CMK (cell line): ENCODE measurements at regions not wholly inside any gene's neighbourhood (a gene's known extent, or its start where the extent isn't known, plus 50 kb on each side); places are given as distances from the start of the nearest gene placed in this dataset.
"Not testable (repeated sequence)": the region's sequence is repeated elsewhere in the genome, so short reads cannot be mapped to it uniquely, and the experiment has no call there.

Experiments used
- DNase-seq: peaks from one replicate; pipeline ENCODE4 v3.0.0-alpha.2; 2010; ENCODE audit warnings: low read depth

DNA sequence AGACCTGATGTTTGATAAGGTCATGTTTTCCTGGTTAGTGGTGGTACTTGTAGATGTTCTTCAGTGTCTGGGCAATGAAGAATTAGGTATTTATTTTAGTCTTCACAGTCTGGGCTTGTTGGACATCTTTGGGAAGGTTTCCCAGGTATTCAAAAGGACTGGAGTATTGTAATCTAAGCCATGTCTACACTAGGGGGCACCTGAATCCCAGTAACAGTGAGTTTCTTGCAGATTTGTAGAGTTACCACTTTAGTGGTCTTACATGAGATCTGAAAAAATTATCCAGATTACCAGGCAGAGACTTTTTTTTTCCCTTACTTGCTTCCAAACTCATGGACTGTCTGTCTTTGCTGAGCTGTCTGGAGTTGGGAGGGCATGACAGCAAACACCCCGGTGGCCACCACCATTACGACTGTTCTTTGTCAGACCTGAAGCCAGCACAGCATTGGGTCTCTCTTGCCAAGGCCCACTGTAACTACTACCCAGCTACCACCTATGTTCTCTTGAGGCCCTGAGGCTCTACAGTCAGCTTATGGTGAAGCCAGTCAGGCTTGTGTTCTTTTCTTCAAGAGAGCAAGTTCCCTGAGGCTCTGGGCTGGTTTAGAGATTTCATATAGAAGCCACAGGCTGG lies 820.7 kb upstream of the FBXO33 start:
- no peak for DNase-seq

- no peak for DNase-seq
Observed at GRCh38 chr14:40248671-40249070, 816.4 kb upstream of the FBXO33 start.

- no peak for DNase-seq
Observed at GRCh38 chr14:40240245-40240859, 808.1 kb upstream of the FBXO33 start.

GRCh38 chr14:40232302-40232701 lies 800.1 kb upstream of the FBXO33 start:
- no peak for DNase-seq

- DNase-seq: no peak
Observed at GRCh38 chr14:40229676-40230075, 797.4 kb upstream of the FBXO33 start.

- DNase-seq: no peak
Observed at GRCh38 chr14:40222996-40223395, 790.8 kb upstream of the FBXO33 start.

- DNase-seq: no peak
Observed at GRCh38 chr14:40221428-40221827, 789.2 kb upstream of the FBXO33 start.

GRCh38 chr14:40219032-40219431 lies 786.8 kb upstream of the FBXO33 start:
- DNase-seq: no peak

DNA sequence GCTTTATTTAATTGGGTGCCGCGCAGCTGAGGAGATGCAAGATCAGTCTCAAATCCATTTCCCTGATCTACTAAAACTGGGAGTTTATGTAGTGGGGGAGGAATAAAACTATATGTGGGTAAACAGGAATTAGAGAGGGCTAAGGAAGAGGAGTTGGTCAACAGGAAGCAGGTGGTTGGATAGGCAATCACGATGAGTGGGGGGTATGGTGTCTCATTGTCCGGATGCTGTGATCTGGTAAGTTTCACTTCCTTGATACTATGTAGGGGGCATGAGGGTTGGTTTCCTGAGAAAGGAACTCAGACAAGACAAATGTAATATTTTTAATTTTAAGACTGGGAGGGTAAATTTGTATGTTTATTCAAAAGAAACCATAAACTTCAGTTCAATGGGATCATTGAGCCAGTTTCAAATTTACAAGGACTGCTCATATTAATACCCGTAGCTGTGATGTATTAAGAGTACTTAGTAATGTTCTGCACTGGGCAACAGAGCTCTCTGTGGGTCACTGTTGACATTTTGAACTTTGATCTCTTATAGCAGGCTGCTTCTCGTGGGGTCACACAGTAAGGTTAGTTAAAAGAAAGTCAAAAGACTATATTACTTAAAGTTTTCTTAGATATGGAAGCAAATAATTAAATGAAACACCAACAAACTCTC lies 786.2 kb upstream of the FBXO33 start:
- DNase-seq: no peak

- no peak for DNase-seq
Observed at GRCh38 chr14:40216976-40217375, 784.7 kb upstream of the FBXO33 start.

DNA sequence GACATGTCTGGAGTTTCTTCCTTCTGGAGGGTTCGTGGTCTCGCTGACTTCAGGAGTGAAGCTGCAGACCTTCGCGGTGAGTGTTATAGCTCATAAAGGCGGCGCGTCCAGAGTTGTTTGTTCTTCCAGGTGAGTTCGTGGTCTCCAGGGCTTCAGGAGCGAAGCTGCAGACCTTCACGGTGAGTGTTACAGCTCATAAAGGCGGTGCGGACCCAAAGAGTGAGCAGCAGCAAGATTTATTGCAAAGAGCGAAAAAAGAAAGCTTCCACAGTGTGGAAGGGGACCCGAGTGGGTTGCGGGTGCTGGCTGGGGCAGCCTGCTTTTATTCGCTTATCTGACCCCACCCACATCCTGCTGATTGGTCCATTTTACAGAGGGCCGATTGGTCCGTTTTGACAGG lies 784.2 kb upstream of the FBXO33 start:
- not testable (repeated sequence) for DNase-seq

DNA sequence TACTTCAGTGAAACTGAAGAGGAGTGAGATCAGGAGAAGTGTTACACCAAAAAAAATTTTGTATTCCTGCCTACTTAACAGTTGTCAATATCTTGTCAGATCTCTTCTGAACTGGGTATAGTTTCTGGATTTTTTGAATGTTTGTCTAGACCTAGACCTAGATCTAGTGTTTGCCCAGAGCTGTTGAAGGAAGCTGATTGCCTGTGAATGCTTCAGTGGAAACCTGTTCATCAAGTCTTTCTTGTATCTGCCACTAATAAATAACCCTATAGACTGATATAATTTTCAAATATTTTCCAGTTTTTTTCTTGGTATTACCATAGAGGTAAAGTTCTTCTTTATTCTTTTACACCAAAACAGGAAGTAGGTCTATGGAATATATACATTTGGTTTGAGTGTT lies 781.5 kb upstream of the FBXO33 start:
- no peak for DNase-seq

DNA sequence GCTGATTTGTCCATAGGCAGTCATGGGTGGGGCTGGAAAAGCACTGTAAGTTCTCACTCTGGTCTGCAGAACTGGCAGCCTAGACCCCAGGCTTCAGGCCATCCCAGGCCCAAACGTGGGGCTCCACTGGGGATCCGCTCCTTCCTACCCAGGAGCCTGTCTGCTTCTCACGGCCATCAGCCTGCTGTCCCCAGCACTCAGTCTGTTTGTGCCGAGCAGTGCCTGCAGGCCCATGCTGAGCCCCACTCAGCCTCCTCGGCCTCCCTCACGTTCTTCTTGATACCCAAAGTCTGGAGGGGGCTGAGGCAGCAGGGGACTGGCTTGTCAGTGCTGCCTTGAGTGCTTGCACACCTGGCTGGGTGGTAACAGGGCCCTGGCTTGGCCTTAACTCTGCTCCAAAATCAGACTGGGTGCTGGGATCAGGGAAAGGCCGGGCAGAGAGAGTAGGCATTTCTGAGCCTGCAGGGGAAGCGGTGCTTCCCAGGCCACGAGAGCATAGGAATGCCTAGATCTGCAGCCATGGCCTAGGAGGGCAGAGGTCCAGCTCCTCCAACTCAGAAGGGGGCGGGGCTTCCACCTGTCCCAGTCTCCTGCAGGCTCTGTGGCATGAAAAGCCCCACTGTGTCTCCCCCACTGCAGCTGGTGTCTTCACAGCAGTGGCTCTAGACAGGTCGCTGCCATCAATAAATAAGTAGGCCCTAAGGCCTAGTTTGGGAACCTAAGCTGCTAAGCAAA lies 772.4 kb upstream of the FBXO33 start:
- DNase-seq: no peak

DNA sequence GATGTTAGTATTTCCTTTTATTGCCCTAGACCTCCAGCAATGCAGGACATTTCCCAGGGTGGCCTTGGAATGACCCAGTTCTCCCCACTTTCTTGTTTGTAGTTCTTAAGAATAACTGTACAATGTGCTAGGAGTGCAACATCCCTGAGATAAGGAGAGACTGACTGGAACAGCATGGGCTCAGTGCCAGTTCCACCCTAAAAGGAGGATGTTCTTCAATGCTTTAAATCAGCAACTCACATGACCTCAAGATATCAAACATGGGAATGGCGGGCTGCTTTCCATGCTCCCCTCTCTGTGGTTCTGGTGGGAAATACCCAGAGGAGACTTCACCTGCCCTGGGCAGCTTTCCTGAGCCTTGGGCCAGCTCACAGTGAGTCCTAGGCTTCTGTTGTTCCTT lies 766.9 kb upstream of the FBXO33 start:
- no peak for DNase-seq

GRCh38 chr14:40197344-40197743 lies 765.1 kb upstream of the FBXO33 start:
- no peak for DNase-seq

DNA sequence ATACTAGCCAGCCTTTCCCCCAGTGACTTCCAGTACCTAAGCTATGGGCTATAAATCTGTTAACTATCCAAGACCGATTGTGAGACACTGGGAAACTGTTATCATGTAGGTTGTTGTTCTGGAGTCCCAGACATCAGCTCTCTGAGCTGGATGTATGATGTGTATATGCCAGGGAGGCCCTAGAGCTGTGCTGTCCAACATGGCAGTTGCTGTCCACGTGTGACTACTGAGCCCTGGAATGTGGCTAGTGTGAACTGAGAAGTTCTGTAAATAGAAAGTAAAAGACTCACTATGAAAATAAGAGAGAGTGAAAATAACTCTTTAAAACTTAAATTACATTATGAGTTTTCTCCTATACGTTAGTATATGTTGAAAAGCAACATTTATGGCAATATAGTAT lies 755.8 kb upstream of the FBXO33 start:
- no peak for DNase-seq

DNA sequence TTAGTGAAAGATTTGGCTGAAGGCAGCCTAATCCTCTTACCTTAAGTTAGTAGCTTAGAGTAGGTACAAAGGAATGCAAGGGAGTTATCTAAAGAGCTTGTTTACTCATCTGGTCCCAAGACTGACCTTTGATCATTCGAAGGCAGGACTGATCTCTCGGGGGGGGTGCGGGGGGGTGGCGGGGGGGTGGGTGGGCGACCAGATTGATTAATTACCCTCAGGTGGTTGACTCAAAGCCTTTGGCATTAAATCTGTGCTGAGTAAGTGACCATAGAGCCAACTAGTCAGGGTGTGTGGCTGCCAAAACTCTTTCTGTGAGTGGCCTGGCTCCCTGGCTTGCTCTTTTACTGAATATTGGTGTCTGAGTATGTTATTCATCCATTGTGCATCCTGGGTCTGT lies 731.9 kb upstream of the FBXO33 start:
- DNase-seq: no peak

DNA sequence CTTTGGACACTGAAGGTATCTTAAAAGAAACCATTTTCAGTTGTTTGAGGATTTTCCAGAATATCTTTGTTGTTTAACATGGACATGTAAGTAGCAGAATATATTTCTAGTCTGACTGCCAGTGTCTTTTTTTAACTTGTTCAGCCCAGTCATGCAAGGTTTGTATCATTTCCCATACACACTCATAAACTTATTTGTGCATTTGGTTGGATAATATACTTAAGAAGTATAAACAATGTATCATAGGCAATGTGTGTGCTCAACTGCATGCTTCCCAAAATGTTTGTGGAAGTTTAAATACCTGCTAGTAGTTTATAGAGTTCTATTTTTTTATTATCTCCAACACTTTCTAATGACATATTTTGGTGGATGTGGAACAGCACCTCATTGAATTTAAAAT lies 707.4 kb upstream of the FBXO33 start:
- no peak for DNase-seq

- DNase-seq: no peak
Observed at GRCh38 chr14:40133463-40133862, 701.2 kb upstream of the FBXO33 start.

- DNase-seq: no peak
Observed at GRCh38 chr14:40129159-40129558, 696.9 kb upstream of the FBXO33 start.

DNA sequence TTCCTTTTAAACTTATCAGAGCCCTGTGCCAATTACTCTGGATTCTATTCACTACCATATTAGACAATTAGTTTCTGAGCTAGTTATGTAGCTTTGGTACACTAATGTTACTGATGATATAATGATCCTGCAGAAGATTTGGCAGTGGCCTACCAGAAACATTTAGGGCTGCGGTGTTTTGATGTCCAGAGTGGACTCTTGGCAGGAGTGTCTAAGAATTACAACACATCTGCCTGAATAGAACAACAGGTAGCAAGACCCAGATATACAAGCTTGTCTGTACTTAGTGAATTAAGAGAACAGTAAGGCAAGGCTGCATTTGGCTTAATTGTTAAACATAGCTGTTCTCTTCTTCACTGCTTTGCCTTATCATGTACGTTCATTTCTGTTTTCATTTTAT lies 691.6 kb upstream of the FBXO33 start:
- no peak for DNase-seq

DNA sequence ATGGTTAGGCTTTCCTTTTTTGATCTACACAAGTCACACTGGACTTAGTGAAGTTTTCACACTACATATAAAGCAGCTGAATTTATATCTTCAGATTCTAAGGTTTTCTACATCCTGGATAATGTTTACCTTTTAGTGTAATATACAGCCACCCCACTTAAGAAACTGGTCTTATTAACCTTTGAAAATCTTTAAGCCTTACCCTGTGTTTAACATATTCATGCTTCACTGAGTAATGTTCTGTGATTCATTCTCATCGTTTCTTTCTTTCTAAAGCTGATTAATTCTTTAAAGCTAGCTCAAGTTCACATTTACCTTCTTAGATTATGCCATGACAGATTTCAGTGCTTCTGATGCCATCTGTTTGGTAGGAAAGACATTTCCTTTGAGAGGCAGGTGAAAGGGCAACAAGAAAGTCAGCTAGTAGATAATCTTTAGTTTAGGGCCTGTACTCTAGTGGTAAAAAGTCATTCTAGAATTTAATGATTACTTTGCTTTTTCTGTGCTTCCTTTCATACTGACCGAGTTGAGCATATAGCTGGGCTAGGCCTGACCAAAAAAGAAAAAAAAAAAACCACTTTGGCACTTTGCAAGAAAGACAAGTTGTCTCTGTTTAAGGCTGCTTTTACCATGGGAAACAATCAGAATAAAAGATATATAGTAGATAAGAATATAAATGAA lies 690.9 kb upstream of the FBXO33 start:
- DNase-seq: no peak
